Endothelial cell of umbilical vein (primary cell): ENCODE measurements at regions not wholly inside any gene's neighbourhood (a gene's known extent, or its start where the extent isn't known, plus 50 kb on each side); places are given as distances from the start of the nearest gene placed in this dataset.

Experiments
- BruUV-seq: library from RNA; stranded (reverse); fragments of 400-500 nt; replicated peaks from 2 replicates; lab custom pipeline; 2021; lab: Mats Ljungman, UMichigan
- CTCF ChIA-PET: fragments of 300-600, 350-600 bp; sonication (Branson Sonifier 250); formaldehyde crosslinking; loops from one replicate; lab custom pipeline; 2021; ENCODE audit warnings: antibody characterized with exemption, inconsistent platforms; lab: Charles Lee
- POLR2A ChIA-PET: fragments of 300-600, 350-600 bp; sonication (Branson Sonifier 250); formaldehyde crosslinking; loops from one replicate; lab custom pipeline; 2021; ENCODE audit warnings: antibody characterized with exemption, inconsistent platforms; lab: Charles Lee
- DNase-seq: peaks from one replicate; pipeline ENCODE4 v3.0.0-alpha.2; 2011; ENCODE audit warnings: low read depth, low spot score
- FAIRE-seq: peaks from 2 replicates; lab custom pipeline; 2011; peaks lifted over from hg19 to GRCh38; lab: Jason Lieb, UNC
- H2AFZ ChIP-seq: 2 replicates; pipeline ENCODE4 v1.6.0; 2012; ENCODE audit warnings: low read depth, low read length, control low read depth, inconsistent platforms
- H3K27ac ChIP-seq: 2 replicates; pipeline ENCODE4 v1.5.1; 2011; ENCODE audit warnings: low read depth, mild to moderate bottlenecking, control low read depth, low read length, moderate library complexity; ENCODE audit not compliant: insufficient read depth
- H3K27me3 ChIP-seq, 2 experiments: 2 replicates each; pipeline versions ENCODE4 v1.6.0 to v1.6.1; 2011; ENCODE audit warnings: low read length in 2 of 2, mixed read lengths in 1 of 2; ENCODE audit not compliant: control insufficient read depth in 2 of 2, insufficient read depth in 2 of 2
- H3K36me3 ChIP-seq, 2 experiments: 2 replicates in 1 of 2; 3 replicates in 1 of 2; pipeline ENCODE4 v1.5.1; 2011; ENCODE audit warnings: low read length in 2 of 2, mild to moderate bottlenecking in 1 of 2, moderate library complexity in 1 of 2; ENCODE audit not compliant: control insufficient read depth in 2 of 2, insufficient read depth in 2 of 2; ENCODE audit errors: extremely low read depth in 1 of 2
- H3K4me1 ChIP-seq: 3 replicates; pipeline ENCODE4 v1.5.1; 2011; ENCODE audit warnings: mild to moderate bottlenecking, low read length; ENCODE audit not compliant: control insufficient read depth, insufficient read depth; ENCODE audit errors: extremely low read depth
- H3K4me2 ChIP-seq: 2 replicates; pipeline ENCODE4 v1.6.1; 2011; ENCODE audit warnings: low read length, control low read depth, mixed read lengths; ENCODE audit not compliant: insufficient read depth
- H3K4me3 ChIP-seq, 3 experiments: fragments of 200-600 bp in 1 of 3; sonication (generic), shearing (Covaris generic) in 1 of 3; replicated peaks in 1 of 3; 2 replicates each; pipeline ENCODE4 v1.5.1; 2011 to 2016; ENCODE audit warnings: control low read depth in 3 of 3, low read length in 3 of 3, mild to moderate bottlenecking in 2 of 3, inconsistent platforms in 1 of 3, low read depth in 1 of 3, moderate library complexity in 1 of 3; ENCODE audit not compliant: insufficient read depth in 1 of 3
- H3K79me2 ChIP-seq: 2 replicates; pipeline ENCODE4 v1.6.0; 2012; ENCODE audit warnings: low read length, inconsistent platforms; ENCODE audit not compliant: control insufficient read depth, insufficient read depth
- H3K9ac ChIP-seq: replicated peaks from 2 replicates; pipeline ENCODE3; 2011; ENCODE audit warnings: low read length, control low read depth; ENCODE audit not compliant: insufficient read depth; ENCODE audit errors: extremely low read depth
- H3K9me1 ChIP-seq: replicated peaks from 3 replicates; pipeline ENCODE4 v1.6.0; 2011; ENCODE audit warnings: mild to moderate bottlenecking, low read length; ENCODE audit not compliant: control insufficient read depth, insufficient read depth; ENCODE audit errors: extremely low read depth
- H3K9me3 ChIP-seq: replicated peaks from 2 replicates; pipeline ENCODE4 v1.5.1; 2012; ENCODE audit warnings: low read length, inconsistent platforms; ENCODE audit not compliant: control insufficient read depth, insufficient read depth
- H4K20me1 ChIP-seq: replicated peaks from 2 replicates; pipeline ENCODE3; 2011; ENCODE audit warnings: mild to moderate bottlenecking, low read length; ENCODE audit not compliant: control insufficient read depth, insufficient read depth; ENCODE audit errors: extremely low read depth
- EZH2 ChIP-seq: IDR thresholded peaks from 2 replicates; pipeline ENCODE4 v1.6.1; 2012; ENCODE audit warnings: borderline replicate concordance, low read depth, mild to moderate bottlenecking, moderate library complexity, low read length, inconsistent platforms; ENCODE audit not compliant: severe bottlenecking
- FOS ChIP-seq: IDR thresholded peaks from 2 replicates; pipeline ENCODE4 v1.6.1; 2011; ENCODE audit warnings: mild to moderate bottlenecking, low read length, moderate library complexity, borderline replicate concordance; ENCODE audit not compliant: insufficient read depth
- GATA2 ChIP-seq: IDR thresholded peaks from 2 replicates; pipeline ENCODE4 v1.7.0; 2011; ENCODE audit warnings: low read depth, mild to moderate bottlenecking, moderate library complexity, mixed read lengths, low read length; ENCODE audit not compliant: insufficient read length, insufficient read depth
- JUN ChIP-seq: IDR thresholded peaks from 2 replicates; pipeline ENCODE4 v1.6.1; 2011; ENCODE audit warnings: borderline replicate concordance, low read depth; ENCODE audit not compliant: insufficient read length, insufficient read depth
- MYC ChIP-seq: IDR thresholded peaks from one replicate; pipeline ENCODE4 v1.6.1; 2011; ENCODE audit warnings: mild to moderate bottlenecking, low read depth, low read length
- POLR2A ChIP-seq: IDR thresholded peaks from 2 replicates; pipeline ENCODE4 v1.6.1; 2012; ENCODE audit warnings: low read depth, mild to moderate bottlenecking, control low read depth, low read length
- POLR2AphosphoS5 ChIP-seq: IDR thresholded peaks from 2 replicates; pipeline ENCODE4 v1.6.1; 2012; ENCODE audit warnings: low read depth, mild to moderate bottlenecking, control low read depth, low read length, moderate library complexity; ENCODE audit not compliant: insufficient read depth
- dilution Hi-C: fragments of 300-500 bp; cut with MboI; formaldehyde crosslinking; loops from one replicate; pipeline ENCODE4 v1.15.0; 2019; ENCODE audit warnings: low sequenced_read_pairs; ENCODE audit not compliant: extremely low pct_ligation_motif_present
- intact Hi-C: fragments of 100-400 bp; cut with micrococcal nuclease; formaldehyde crosslinking; loops from one replicate; pipeline ENCODE4 v1.10.0; 2022
- TF ChIP-seq, protein P1 (sequence below), 2 donors: IDR thresholded peaks; 1 replicate in 1 of 2; 2 replicates in 1 of 2; pipeline ENCODE4 v1.5.1; 2011; ENCODE audit warnings: low read length in 2 of 2, mild to moderate bottlenecking in 2 of 2, moderate library complexity in 2 of 2, control low read depth in 1 of 2, inconsistent platforms in 1 of 2, low read depth in 1 of 2; ENCODE audit not compliant: insufficient read depth in 1 of 2; ENCODE audit errors: extremely low read depth in 1 of 2
- TF ChIP-seq, protein P2 (sequence below): IDR thresholded peaks from 2 replicates; pipeline ENCODE4 v1.6.1; 2011; ENCODE audit not compliant: insufficient read depth, insufficient read length

DNA sequence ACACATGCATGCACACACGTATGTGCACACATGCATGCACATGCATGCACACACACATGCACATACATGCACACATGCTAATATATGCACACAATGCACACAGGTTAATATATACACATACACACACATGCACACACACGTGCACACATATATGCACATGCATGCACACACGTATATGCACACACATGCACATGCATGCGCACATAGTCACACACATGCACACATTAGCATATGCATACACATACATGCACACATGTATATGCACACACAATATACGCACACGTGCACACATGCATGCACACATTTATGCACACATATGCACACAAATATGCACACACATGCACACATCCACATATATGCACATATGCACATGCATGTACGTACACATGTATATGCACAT is 506.8 kb downstream of the MATN1 start:
- ChIA-PET CTCF (no interaction called here), POLR2A (no interaction called here)
- H3K79me2 ChIP-seq, result no peaks in the 10 kb centered on the region
- no peaks in the 10 kb centered on the region for H3K4me1 ChIP-seq
- intact Hi-C loops (no loop called here), dilution Hi-C loops (no loop called here)
- H3K9me1 ChIP-seq, result no peaks in the 10 kb centered on the region
- H3K36me3 ChIP-seq, result no peaks in the 10 kb centered on the region
- H4K20me1 ChIP-seq, result no peaks in the 10 kb centered on the region
- DNase-seq (no peak), FAIRE-seq (no peak)
- no peak overlapping the region for H3K4me2 ChIP-seq
- BruUV-seq, result no TSS peak
- no peaks in the 10 kb centered on the region for H3K9me3 ChIP-seq
- H3K4me3 ChIP-seq, result no peak overlapping the region
- H2AFZ ChIP-seq, result no peak overlapping the region
- TF ChIP-seq MYC (no peak), JUN (no peak), POLR2A (no peak), FOS (no peak), POLR2AphosphoS5 (no peak), EZH2 (no peak), GATA2 (no peak)
- TF ChIP-seq, protein P1, sequence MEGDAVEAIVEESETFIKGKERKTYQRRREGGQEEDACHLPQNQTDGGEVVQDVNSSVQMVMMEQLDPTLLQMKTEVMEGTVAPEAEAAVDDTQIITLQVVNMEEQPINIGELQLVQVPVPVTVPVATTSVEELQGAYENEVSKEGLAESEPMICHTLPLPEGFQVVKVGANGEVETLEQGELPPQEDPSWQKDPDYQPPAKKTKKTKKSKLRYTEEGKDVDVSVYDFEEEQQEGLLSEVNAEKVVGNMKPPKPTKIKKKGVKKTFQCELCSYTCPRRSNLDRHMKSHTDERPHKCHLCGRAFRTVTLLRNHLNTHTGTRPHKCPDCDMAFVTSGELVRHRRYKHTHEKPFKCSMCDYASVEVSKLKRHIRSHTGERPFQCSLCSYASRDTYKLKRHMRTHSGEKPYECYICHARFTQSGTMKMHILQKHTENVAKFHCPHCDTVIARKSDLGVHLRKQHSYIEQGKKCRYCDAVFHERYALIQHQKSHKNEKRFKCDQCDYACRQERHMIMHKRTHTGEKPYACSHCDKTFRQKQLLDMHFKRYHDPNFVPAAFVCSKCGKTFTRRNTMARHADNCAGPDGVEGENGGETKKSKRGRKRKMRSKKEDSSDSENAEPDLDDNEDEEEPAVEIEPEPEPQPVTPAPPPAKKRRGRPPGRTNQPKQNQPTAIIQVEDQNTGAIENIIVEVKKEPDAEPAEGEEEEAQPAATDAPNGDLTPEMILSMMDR (IDR thresholded peaks at IDR 0.05; ENCODE audit: extremely low read depth in 1 of 2, insufficient read depth in 1 of 2, low read depth in 1 of 2, low read length in 2 of 2), result no peak
- TF ChIP-seq, protein P2, sequence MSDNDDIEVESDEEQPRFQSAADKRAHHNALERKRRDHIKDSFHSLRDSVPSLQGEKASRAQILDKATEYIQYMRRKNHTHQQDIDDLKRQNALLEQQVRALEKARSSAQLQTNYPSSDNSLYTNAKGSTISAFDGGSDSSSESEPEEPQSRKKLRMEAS, result no peak
- H3K9ac ChIP-seq, result no peak overlapping the region
- no peak overlapping the region for H3K27ac ChIP-seq
- H3K27me3 ChIP-seq, result no peaks in the 10 kb centered on the region
